SK-N-SH (cell line): ENCODE measurements at regions not wholly inside any gene's neighbourhood (a gene's known extent, or its start where the extent isn't known, plus 50 kb on each side); places are given as distances from the start of the nearest gene placed in this dataset.
"Not testable (repeated sequence)": the region's sequence is repeated elsewhere in the genome, so short reads cannot be mapped to it uniquely, and the experiment has no call there.

Experiments
- CTCF ChIP-seq: fragments of 200-600 bp; sonication (generic); IDR thresholded peaks from 2 replicates; pipeline ENCODE4 v1.6.1; 2017; ENCODE audit warnings: antibody characterized with exemption, mild to moderate bottlenecking, moderate library complexity
- EZH2phosphoT487 ChIP-seq: fragments of 200-600 bp; sonication (generic); IDR thresholded peaks from 2 replicates; pipeline ENCODE4 v1.6.1; 2017; ENCODE audit warnings: low read depth, mixed run types, mild to moderate bottlenecking, antibody characterized with exemption, moderate library complexity, borderline replicate concordance
- FOSL2 ChIP-seq: IDR thresholded peaks from 2 replicates; pipeline ENCODE4 v1.4.0; 2012; ENCODE audit warnings: low read depth, mild to moderate bottlenecking, moderate library complexity, borderline replicate concordance
- POLR2AphosphoS5 ChIP-seq: IDR thresholded peaks from 2 replicates; pipeline ENCODE4 v1.6.1; 2012; ENCODE audit warnings: low read depth, low read length
- RFX5 ChIP-seq: IDR thresholded peaks from 2 replicates; pipeline ENCODE4 v1.6.1; 2012; ENCODE audit warnings: mild to moderate bottlenecking, improper control_type of control experiment, low read length
- SMC3 ChIP-seq: IDR thresholded peaks from 2 replicates; pipeline ENCODE4 v1.6.1; 2012; ENCODE audit warnings: low read depth, low read length, improper control_type of control experiment
- USF2 ChIP-seq: fragments of 150-350 bp; IDR thresholded peaks from 2 replicates; pipeline ENCODE4 v1.6.1; 2017; ENCODE audit warnings: antibody characterized with exemption, low read length, low read depth, borderline replicate concordance
- TF ChIP-seq, protein P1 (sequence below): IDR thresholded peaks from 2 replicates; pipeline ENCODE4 v1.4.0; 2012; ENCODE audit warnings: low read depth, borderline replicate concordance
- TF ChIP-seq, protein P2 (sequence below): IDR thresholded peaks from 2 replicates; pipeline ENCODE4 v1.4.0; 2012; ENCODE audit warnings: low read depth

GRCh38 chr5:152102908-152103307 lies 178.3 kb upstream of the GLRA1 start:
- not testable (repeated sequence) for TF ChIP-seq CTCF, SMC3, POLR2AphosphoS5, USF2, EZH2phosphoT487, FOSL2, RFX5
- TF ChIP-seq, protein P1, sequence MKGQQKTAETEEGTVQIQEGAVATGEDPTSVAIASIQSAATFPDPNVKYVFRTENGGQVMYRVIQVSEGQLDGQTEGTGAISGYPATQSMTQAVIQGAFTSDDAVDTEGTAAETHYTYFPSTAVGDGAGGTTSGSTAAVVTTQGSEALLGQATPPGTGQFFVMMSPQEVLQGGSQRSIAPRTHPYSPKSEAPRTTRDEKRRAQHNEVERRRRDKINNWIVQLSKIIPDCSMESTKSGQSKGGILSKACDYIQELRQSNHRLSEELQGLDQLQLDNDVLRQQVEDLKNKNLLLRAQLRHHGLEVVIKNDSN = not testable (repeated sequence)
- TF ChIP-seq, protein P2, sequence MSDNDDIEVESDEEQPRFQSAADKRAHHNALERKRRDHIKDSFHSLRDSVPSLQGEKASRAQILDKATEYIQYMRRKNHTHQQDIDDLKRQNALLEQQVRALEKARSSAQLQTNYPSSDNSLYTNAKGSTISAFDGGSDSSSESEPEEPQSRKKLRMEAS = not testable (repeated sequence)
